ENCODE measurements at regions not wholly inside any gene's neighbourhood (a gene's known extent, or its start where the extent isn't known, plus 50 kb on each side); places are given as distances from the start of the nearest gene placed in this dataset. TPM values are rescaled to one million over a fixed set of nuclear protein-coding genes. Genes with fewer than 3 reads are reported as not detected.

Small RNAs in the stretch of these regions (small RNA-seq; reads per million reads assigned to genes)
- not detected for gene AL627309.7 (ENCODE audit: insufficient read length, low read depth)
- gene MIR6859-1 (ENCODE audit: insufficient read length, low read depth): not detected
- not detected for gene MIR6859-2 (ENCODE audit: insufficient read length, low read depth)
- not detected for gene RNU6-1100P (ENCODE audit: insufficient read length, low read depth)

All from CD14-positive monocyte (primary cell).